H9 (cell line): ENCODE measurements at regions not wholly inside any gene's neighbourhood (a gene's known extent, or its start where the extent isn't known, plus 50 kb on each side); places are given as distances from the start of the nearest gene placed in this dataset.

Experiments used
- DNase-seq: peaks from one replicate; pipeline ENCODE4 v3.0.0-alpha.2; 2017
- H2AFZ ChIP-seq: one replicate; pipeline ENCODE4 v1.6.1; 2013; ENCODE audit warnings: mild to moderate bottlenecking, low read length, control low read depth, moderate library complexity
- H2AK5ac ChIP-seq: 2 replicates; pipeline ENCODE4 v1.6.1; 2013; ENCODE audit warnings: low read length, control low read depth, mixed read lengths; ENCODE audit not compliant: insufficient read length
- H2BK120ac ChIP-seq: one replicate; pipeline ENCODE4 v1.6.1; 2013; ENCODE audit warnings: low read depth, mild to moderate bottlenecking, low read length, control low read depth, inconsistent platforms; ENCODE audit not compliant: poor library complexity, severe bottlenecking
- H2BK12ac ChIP-seq: 2 replicates; pipeline ENCODE4 v1.6.1; 2013; ENCODE audit warnings: low read length, control low read depth, mixed read lengths, low read depth; ENCODE audit not compliant: insufficient read length
- H2BK15ac ChIP-seq: 2 replicates; pipeline ENCODE4 v1.6.1; 2013; ENCODE audit warnings: low read depth, low read length, control low read depth
- H2BK20ac ChIP-seq: one replicate; pipeline ENCODE4 v1.6.1; 2013; ENCODE audit warnings: low read depth, mild to moderate bottlenecking, low read length, control low read depth, inconsistent platforms; ENCODE audit not compliant: poor library complexity, severe bottlenecking
- H2BK5ac ChIP-seq: 2 replicates; pipeline ENCODE4 v1.6.1; 2013; ENCODE audit warnings: low read length, control low read depth, mixed read lengths; ENCODE audit not compliant: insufficient read length
- H3K14ac ChIP-seq: 2 replicates; pipeline ENCODE4 v1.6.1; 2013; ENCODE audit warnings: low read length, control low read depth; ENCODE audit not compliant: insufficient read depth
- H3K18ac ChIP-seq: 2 replicates; pipeline ENCODE4 v1.6.1; 2013; ENCODE audit warnings: low read depth, mild to moderate bottlenecking, mixed read lengths, low read length, control low read depth; ENCODE audit not compliant: insufficient read length
- H3K23ac ChIP-seq: 2 replicates; pipeline ENCODE4 v1.6.1; 2013; ENCODE audit warnings: low read length, control low read depth, mixed read lengths, low read depth; ENCODE audit not compliant: insufficient read length
- H3K23me2 ChIP-seq: 2 replicates; pipeline ENCODE4 v1.6.1; 2013; ENCODE audit warnings: low read depth, mild to moderate bottlenecking, mixed read lengths, low read length, control low read depth; ENCODE audit not compliant: insufficient read length, poor library complexity, severe bottlenecking
- H3K27ac ChIP-seq: 2 replicates; pipeline ENCODE4 v1.5.1; 2013; ENCODE audit warnings: low read length, control low read depth, mixed read lengths, low read depth; ENCODE audit not compliant: insufficient read length
- H3K27me3 ChIP-seq: 2 replicates; pipeline ENCODE4 v1.6.1; 2013; ENCODE audit warnings: low read length, control low read depth, inconsistent platforms; ENCODE audit not compliant: insufficient read depth
- H3K4ac ChIP-seq: 2 replicates; pipeline ENCODE4 v1.6.1; 2013; ENCODE audit warnings: low read depth, mild to moderate bottlenecking, control low read depth, inconsistent platforms, low read length, moderate library complexity
- H3K4me1 ChIP-seq: 2 replicates; pipeline ENCODE4 v1.6.1; 2013; ENCODE audit warnings: low read length, control low read depth, inconsistent platforms; ENCODE audit not compliant: insufficient read depth
- H3K4me2 ChIP-seq: 2 replicates; pipeline ENCODE4 v1.6.1; 2013; ENCODE audit warnings: low read length, control low read depth, mixed read lengths; ENCODE audit not compliant: insufficient read length, insufficient read depth
- H3K56ac ChIP-seq: 2 replicates; pipeline ENCODE4 v1.6.1; 2013; ENCODE audit warnings: low read depth, mild to moderate bottlenecking, mixed read lengths, low read length, control low read depth; ENCODE audit not compliant: insufficient read length
- H3K79me1 ChIP-seq: 2 replicates; pipeline ENCODE4 v1.6.1; 2013; ENCODE audit warnings: low read depth, mild to moderate bottlenecking, moderate library complexity, low read length, control low read depth, inconsistent platforms; ENCODE audit not compliant: insufficient read depth, poor library complexity, severe bottlenecking
- H3K79me2 ChIP-seq: 2 replicates; pipeline ENCODE4 v1.6.1; 2013; ENCODE audit warnings: low read length, control low read depth, inconsistent platforms; ENCODE audit not compliant: insufficient read depth
- H3K9ac ChIP-seq: 2 replicates; pipeline ENCODE4 v1.6.1; 2013; ENCODE audit warnings: low read length, control low read depth, mixed read lengths; ENCODE audit not compliant: insufficient read length; ENCODE audit errors: extremely low read depth
- H3K9me3 ChIP-seq: one replicate; pipeline ENCODE4 v1.6.1; 2013; ENCODE audit warnings: low read depth, low read length, inconsistent platforms; ENCODE audit not compliant: control insufficient read depth
- H3T11ph ChIP-seq: one replicate; pipeline ENCODE4 v1.6.1; 2013; ENCODE audit warnings: mild to moderate bottlenecking, low read length, control low read depth, inconsistent platforms
- H4K20me1 ChIP-seq: one replicate; pipeline ENCODE4 v1.6.1; 2013; ENCODE audit not compliant: control insufficient read depth, insufficient read length, insufficient read depth
- H4K5ac ChIP-seq: 2 replicates; pipeline ENCODE4 v1.6.1; 2013; ENCODE audit warnings: low read depth, mild to moderate bottlenecking, mixed read lengths, low read length, control low read depth; ENCODE audit not compliant: insufficient read length
- H4K8ac ChIP-seq: replicated peaks from 2 replicates; pipeline ENCODE4 v1.6.1; 2013; ENCODE audit warnings: low read length, control low read depth, mixed read lengths, low read depth; ENCODE audit not compliant: insufficient read length
- H4K91ac ChIP-seq: 2 replicates; pipeline ENCODE4 v1.6.1; 2013; ENCODE audit warnings: low read depth, mild to moderate bottlenecking, moderate library complexity, mixed read lengths, low read length, control low read depth; ENCODE audit not compliant: insufficient read length
- H3K27ac Mint-ChIP-seq, 3 experiments: 2 replicates in 2 of 3; 3 replicates in 1 of 3; pipeline ENCODE4 v1.8.0; 2020 to 2021; ENCODE audit warnings: mixed read lengths in 3 of 3, mild to moderate bottlenecking in 1 of 3, moderate library complexity in 1 of 3
- H3K27me3 Mint-ChIP-seq: 2 replicates; pipeline ENCODE4 v1.8.0; 2021; ENCODE audit warnings: low read depth, mild to moderate bottlenecking, moderate library complexity, mixed read lengths
- H3K36me3 Mint-ChIP-seq, 3 experiments: 2 replicates in 2 of 3; 3 replicates in 1 of 3; pipeline ENCODE4 v1.8.0; 2020 to 2021; ENCODE audit warnings: low read depth in 3 of 3, mixed read lengths in 3 of 3; ENCODE audit not compliant: insufficient read depth in 1 of 3
- H3K4me1 Mint-ChIP-seq, 2 experiments: 2 replicates each; pipeline ENCODE4 v1.8.0; 2020; ENCODE audit warnings: mixed read lengths in 2 of 2
- H3K4me3 Mint-ChIP-seq, 2 experiments: 2 replicates in 1 of 2; 3 replicates in 1 of 2; pipeline ENCODE4 v1.8.0; 2020 to 2021; ENCODE audit warnings: mild to moderate bottlenecking in 2 of 2, mixed read lengths in 2 of 2, moderate library complexity in 1 of 2
- H3K9me3 Mint-ChIP-seq, 2 experiments: 2 replicates in 1 of 2; 3 replicates in 1 of 2; pipeline ENCODE4 v1.8.0; 2020; ENCODE audit warnings: mild to moderate bottlenecking in 2 of 2, mixed read lengths in 2 of 2, moderate library complexity in 1 of 2
- CTCF ChIP-seq: fragments of 200-600 bp; sonication (generic); conservative IDR thresholded peaks from 3 replicates; pipeline ENCODE4 v1.8.0; 2021; ENCODE audit warnings: antibody characterized with exemption, mild to moderate bottlenecking
- WGBS: extraction: QIAGEN DNeasy Blood & Tissue Kit; methylation state at CpG from one replicate; pipeline ENCODE4 v1.1.7; 2013; ENCODE audit warnings: missing lambda C conversion rate, low lambda C conversion rate, mixed read lengths; ENCODE audit not compliant: insufficient read length; ENCODE audit errors: extremely low coverage; 5-methylcytosine and 5-hydroxymethylcytosine counted together

DNA sequence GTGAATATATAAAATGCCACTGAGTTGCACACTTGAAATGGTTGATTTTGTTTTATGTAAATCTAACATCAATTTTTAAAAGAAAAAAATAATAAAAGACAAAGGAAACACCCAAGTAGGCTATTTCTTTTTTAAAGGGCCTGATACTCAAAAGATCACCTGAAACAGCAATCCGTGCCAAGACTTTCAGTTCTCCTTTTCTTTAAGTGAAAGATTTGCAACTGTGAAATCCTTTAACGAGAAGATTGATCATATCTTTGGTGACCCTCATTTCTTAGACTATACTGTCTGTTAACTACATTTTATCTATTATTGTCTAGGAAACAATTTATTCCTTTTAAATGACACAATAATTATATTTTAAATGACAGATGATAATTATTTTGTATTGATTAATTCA, 1841.5 kb downstream of the LRRC4C start:
- Histone ChIP-seq H3K56ac (no peak overlapping the region), H2BK12ac (no peak overlapping the region), H3K27me3 (no peaks in the 10 kb centered on the region), H2BK120ac (no peak overlapping the region), H3K27ac (no peak overlapping the region), H2BK20ac (no peak overlapping the region), H4K20me1 (no peaks in the 10 kb centered on the region), H3K23ac (no peak overlapping the region), H2BK5ac (no peak overlapping the region), H3K9me3 (no peaks in the 10 kb centered on the region), H3K9ac (no peak overlapping the region), H4K8ac (no peak overlapping the region), H3K14ac (no peak overlapping the region), H3K4ac (no peak overlapping the region), H3T11ph (no peak overlapping the region), H4K5ac (no peak overlapping the region), H3K79me1 (no peaks in the 10 kb centered on the region), H3K18ac (no peak overlapping the region), H3K4me2 (no peak overlapping the region), H2BK15ac (no peak overlapping the region), H3K4me1 (no peaks in the 10 kb centered on the region), H3K23me2 (no peaks in the 10 kb centered on the region), H2AFZ (no peak overlapping the region), H3K79me2 (no peaks in the 10 kb centered on the region), H4K91ac (no peak overlapping the region), H2AK5ac (no peak overlapping the region)
- no CpG with 5 or more reads among the region's 2 CpGs for WGBS
- Mint-ChIP-seq H3K27me3 (no peaks in the 10 kb centered on the region), H3K4me1 (no peaks in the 10 kb centered on the region), H3K4me3 (no peak overlapping the region), H3K9me3 (peaks cover 5 to 12% of the 10 kb centered on the region in 2 experiments; a peak in 4 of 5 replicates), H3K27ac (no peak overlapping the region), H3K36me3 (peaks cover 1 to 7% (median 3%) of the 10 kb centered on the region in 3 experiments; a peak in 5 of 7 replicates)
- no peak for DNase-seq
- no peak for TF ChIP-seq CTCF
